Loucy (cell line): ENCODE measurements at regions not wholly inside any gene's neighbourhood (a gene's known extent, or its start where the extent isn't known, plus 50 kb on each side); places are given as distances from the start of the nearest gene placed in this dataset.

ENCODE experiments used
- H2AFZ ChIP-seq: fragments of 200-600 bp; sonication (generic); 2 replicates; pipeline ENCODE4 v1.6.0; 2016; ENCODE audit warnings: antibody characterized with exemption, mild to moderate bottlenecking, low read length, moderate library complexity
- H3F3A ChIP-seq: fragments of 200-600 bp; 2 replicates; pipeline ENCODE4 v1.6.0; 2016; ENCODE audit warnings: antibody characterized with exemption, low read depth, mild to moderate bottlenecking
- H3K27me3 ChIP-seq: fragments of 200-600 bp; sonication (generic); 2 replicates; pipeline ENCODE4 v1.6.1; 2014; ENCODE audit warnings: low read length, mild to moderate bottlenecking; ENCODE audit not compliant: insufficient read depth, poor library complexity, severe bottlenecking
- H3K36me3 ChIP-seq: fragments of 200-600 bp; sonication (generic); 2 replicates; pipeline ENCODE4 v1.6.1; 2016; ENCODE audit warnings: low read length; ENCODE audit not compliant: insufficient read depth
- H3K4me1 ChIP-seq: fragments of 200-600 bp; sonication (generic); 2 replicates; pipeline ENCODE4 v1.5.1; 2014; ENCODE audit warnings: low read length, mild to moderate bottlenecking; ENCODE audit not compliant: insufficient read depth, poor library complexity, severe bottlenecking
- H3K4me2 ChIP-seq: fragments of 200-600 bp; sonication (generic); 2 replicates; pipeline ENCODE4 v1.6.0; 2014; ENCODE audit warnings: antibody characterized with exemption, low read length, low read depth, mild to moderate bottlenecking; ENCODE audit not compliant: poor library complexity, severe bottlenecking
- H3K4me3 ChIP-seq: fragments of 200-600 bp; sonication (generic); 2 replicates; pipeline ENCODE4 v1.5.1; 2014; ENCODE audit warnings: low read length, mild to moderate bottlenecking, mixed read lengths; ENCODE audit not compliant: poor library complexity, severe bottlenecking
- H3K79me2 ChIP-seq: fragments of 200-600 bp; sonication (generic); 2 replicates; pipeline ENCODE4 v1.6.1; 2014; ENCODE audit warnings: low read length; ENCODE audit not compliant: insufficient read depth
- H3K9ac ChIP-seq: fragments of 200-600 bp; sonication (generic); 2 replicates; pipeline ENCODE4 v1.6.0; 2014; ENCODE audit warnings: mild to moderate bottlenecking, low read depth, low read length, moderate library complexity; ENCODE audit not compliant: poor library complexity, severe bottlenecking
- H3K9me2 ChIP-seq: fragments of 200-600 bp; sonication (generic); replicated peaks from 2 replicates; pipeline ENCODE4 v1.6.1; 2016; ENCODE audit warnings: low read depth, low read length, mixed read lengths
- H3K9me3 ChIP-seq: fragments of 200-600 bp; sonication (generic); 2 replicates; pipeline ENCODE4 v1.6.1; 2014; ENCODE audit warnings: mild to moderate bottlenecking, antibody characterized with exemption, low read length, low read depth; ENCODE audit not compliant: insufficient read depth
- H4K20me1 ChIP-seq: fragments of 200-600 bp; sonication (generic); 2 replicates; pipeline ENCODE4 v1.6.0; 2014; ENCODE audit warnings: antibody characterized with exemption, low read length, mild to moderate bottlenecking; ENCODE audit not compliant: insufficient read depth, poor library complexity, severe bottlenecking
- EZH2phosphoT487 ChIP-seq: fragments of 200-600 bp; IDR thresholded peaks from 2 replicates; pipeline ENCODE4 v1.6.1; 2018; ENCODE audit warnings: antibody characterized with exemption, mild to moderate bottlenecking, moderate library complexity, borderline replicate concordance
- TF ChIP-seq, protein P1 (sequence below): fragments of 200-600 bp; sonication (generic); conservative IDR thresholded peaks from 2 replicates; pipeline ENCODE4 v1.5.1; 2014; ENCODE audit warnings: mild to moderate bottlenecking, antibody characterized with exemption, low read length

DNA sequence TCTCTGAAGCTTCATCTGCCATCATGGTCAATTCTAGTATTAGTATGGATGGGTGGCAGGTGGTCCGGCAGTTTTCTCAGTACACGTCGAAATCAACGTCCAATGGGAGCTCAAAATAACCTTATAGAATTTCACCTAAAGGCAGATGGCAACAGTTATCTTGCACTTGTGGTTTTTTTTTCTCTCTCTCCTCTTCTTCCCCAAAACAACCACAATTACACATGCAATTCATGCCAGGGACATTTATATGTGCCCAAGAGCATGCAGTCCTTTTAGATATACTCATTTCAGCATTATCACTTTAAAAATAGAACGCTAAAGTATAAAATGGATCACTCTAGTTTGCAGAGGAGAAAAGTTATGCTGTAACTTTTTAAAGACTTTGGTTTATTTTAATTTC is 1428.9 kb upstream of the WWC1 start:
- Histone ChIP-seq H3K9ac (no peak overlapping the region), H3K4me2 (no peak overlapping the region), H3K79me2 (no peaks in the 10 kb centered on the region), H3K4me1 (no peaks in the 10 kb centered on the region), H3F3A (no peaks in the 10 kb centered on the region), H3K9me2 (no peaks in the 10 kb centered on the region), H3K9me3 (no peaks in the 10 kb centered on the region), H3K4me3 (no peak overlapping the region), H3K36me3 (no peaks in the 10 kb centered on the region), H3K27me3 (no peaks in the 10 kb centered on the region), H4K20me1 (no peaks in the 10 kb centered on the region), H2AFZ (no peak overlapping the region)
- TF ChIP-seq, protein P1, sequence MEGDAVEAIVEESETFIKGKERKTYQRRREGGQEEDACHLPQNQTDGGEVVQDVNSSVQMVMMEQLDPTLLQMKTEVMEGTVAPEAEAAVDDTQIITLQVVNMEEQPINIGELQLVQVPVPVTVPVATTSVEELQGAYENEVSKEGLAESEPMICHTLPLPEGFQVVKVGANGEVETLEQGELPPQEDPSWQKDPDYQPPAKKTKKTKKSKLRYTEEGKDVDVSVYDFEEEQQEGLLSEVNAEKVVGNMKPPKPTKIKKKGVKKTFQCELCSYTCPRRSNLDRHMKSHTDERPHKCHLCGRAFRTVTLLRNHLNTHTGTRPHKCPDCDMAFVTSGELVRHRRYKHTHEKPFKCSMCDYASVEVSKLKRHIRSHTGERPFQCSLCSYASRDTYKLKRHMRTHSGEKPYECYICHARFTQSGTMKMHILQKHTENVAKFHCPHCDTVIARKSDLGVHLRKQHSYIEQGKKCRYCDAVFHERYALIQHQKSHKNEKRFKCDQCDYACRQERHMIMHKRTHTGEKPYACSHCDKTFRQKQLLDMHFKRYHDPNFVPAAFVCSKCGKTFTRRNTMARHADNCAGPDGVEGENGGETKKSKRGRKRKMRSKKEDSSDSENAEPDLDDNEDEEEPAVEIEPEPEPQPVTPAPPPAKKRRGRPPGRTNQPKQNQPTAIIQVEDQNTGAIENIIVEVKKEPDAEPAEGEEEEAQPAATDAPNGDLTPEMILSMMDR, result no peak
- no peak for TF ChIP-seq EZH2phosphoT487

DNA sequence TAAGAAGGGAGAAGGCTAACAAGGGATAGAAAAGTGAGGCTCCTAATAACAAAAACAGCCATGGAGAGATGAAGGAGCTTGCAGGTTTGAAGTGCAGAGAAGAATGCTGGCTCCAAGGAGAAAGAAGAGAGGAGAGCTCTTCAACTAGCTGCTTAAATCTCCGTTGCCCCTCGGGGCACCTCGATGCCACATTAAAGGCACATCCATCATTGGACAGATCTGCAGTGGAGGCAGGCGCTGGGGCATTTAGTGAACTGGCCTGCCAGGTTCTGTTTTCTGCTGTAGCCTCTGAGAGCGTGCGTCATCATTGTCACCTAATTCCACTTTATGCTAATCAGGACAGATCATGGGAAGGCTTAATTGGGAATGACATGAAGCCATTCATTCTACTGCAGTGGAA is 1426.2 kb upstream of the WWC1 start:
- H3K9ac ChIP-seq, result no peak overlapping the region

DNA sequence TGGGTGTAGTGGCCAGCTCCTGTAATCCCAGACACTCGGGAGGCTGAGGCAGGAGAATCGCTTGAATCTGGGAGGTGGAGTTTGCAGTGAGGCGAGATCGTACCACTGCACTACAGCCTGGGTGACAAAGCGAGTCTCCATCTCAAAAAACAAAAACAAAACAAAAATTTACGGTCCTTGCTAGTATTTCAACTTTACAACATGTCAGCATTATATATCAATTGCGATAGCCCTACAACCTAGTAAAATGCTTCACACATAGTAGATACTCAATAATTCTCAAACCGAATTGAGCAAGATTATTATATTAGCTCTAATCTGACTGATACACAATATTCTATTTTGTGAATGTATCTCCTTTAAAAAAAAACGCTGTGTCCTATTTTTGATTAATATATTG is 1411.0 kb upstream of the WWC1 start:
- Histone ChIP-seq H3K36me3 (no peaks in the 10 kb centered on the region), H2AFZ (no peak overlapping the region), H3K9me3 (no peaks in the 10 kb centered on the region), H3K4me1 (no peaks in the 10 kb centered on the region), H3K4me3 (no peak overlapping the region), H3K79me2 (no peaks in the 10 kb centered on the region), H3K27me3 (no peaks in the 10 kb centered on the region), H3K4me2 (no peak overlapping the region), H3K9me2 (no peaks in the 10 kb centered on the region), H4K20me1 (no peaks in the 10 kb centered on the region), H3K9ac (no peak overlapping the region), H3F3A (no peaks in the 10 kb centered on the region)
- TF ChIP-seq EZH2phosphoT487, result no peak
- TF ChIP-seq, protein P1, result no peak

More for the DNA sequence above, 1426.2 kb upstream of the WWC1 start:
- no peaks in the 10 kb centered on the region for H3K9me3 ChIP-seq
- H3F3A ChIP-seq, result no peaks in the 10 kb centered on the region
- H4K20me1 ChIP-seq, result no peaks in the 10 kb centered on the region
- no peak overlapping the region for H2AFZ ChIP-seq
- no peaks in the 10 kb centered on the region for H3K9me2 ChIP-seq
- TF ChIP-seq, protein P1, result no peak
- TF ChIP-seq EZH2phosphoT487, result no peak
- no peak overlapping the region for H3K4me3 ChIP-seq
- H3K27me3 ChIP-seq, result no peaks in the 10 kb centered on the region
- H3K4me2 ChIP-seq, result no peak overlapping the region
- H3K36me3 ChIP-seq, result no peaks in the 10 kb centered on the region
- H3K4me1 ChIP-seq, result no peaks in the 10 kb centered on the region
- H3K79me2 ChIP-seq, result no peaks in the 10 kb centered on the region
